SK-MEL-5 (cell line): ENCODE measurements at regions not wholly inside any gene's neighbourhood (a gene's known extent, or its start where the extent isn't known, plus 50 kb on each side); places are given as distances from the start of the nearest gene placed in this dataset.

Experiments used
- DNase-seq: peaks from one replicate; pipeline ENCODE4 v3.0.0-alpha.2; 2016; ENCODE audit warnings: low read depth, low spot score
- in situ Hi-C: cut with HindIII; loops from 2 replicates; pipeline ENCODE4 v1.10.0; 2016; ENCODE audit warnings: low sequenced_read_pairs, high pct_unique_total_duplicates, low pct_unique_long_range_greater_than_20kb

GRCh38 chr18:28657961-28658360 lies 481.0 kb upstream of the CDH2 start:
- in situ Hi-C loops = no loop called here

DNA sequence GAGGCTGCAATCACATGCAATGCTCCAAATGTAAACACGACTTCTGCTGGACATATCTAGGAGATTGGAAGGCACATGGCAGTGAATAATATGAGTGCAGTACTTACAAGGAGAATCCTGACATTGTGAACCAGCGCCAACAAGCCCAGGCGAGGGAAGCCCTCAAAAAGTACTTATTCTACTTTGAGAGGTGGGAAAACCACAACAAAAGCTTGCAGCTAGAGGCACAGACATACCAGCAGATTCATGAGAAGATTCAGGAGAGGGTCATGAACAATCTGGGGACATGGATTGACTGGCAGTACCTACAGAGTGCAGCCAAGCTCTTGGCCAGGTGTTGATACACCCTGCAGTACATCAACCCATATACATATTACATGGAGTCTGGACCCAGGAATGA lies 475.7 kb upstream of the CDH2 start:
- no peak for DNase-seq
- in situ Hi-C loops = no loop called here

More at GRCh38 chr18:28657961-28658360, 481.0 kb upstream of the CDH2 start:
- DNase-seq = no peak

GRCh38 chr18:28651298-28651697 lies 474.4 kb upstream of the CDH2 start:
- in situ Hi-C loops = no loop called here
- DNase-seq = no peak

GRCh38 chr18:28650860-28651259 lies 473.9 kb upstream of the CDH2 start:
- in situ Hi-C loops = no loop called here
- DNase-seq = no peak

DNA sequence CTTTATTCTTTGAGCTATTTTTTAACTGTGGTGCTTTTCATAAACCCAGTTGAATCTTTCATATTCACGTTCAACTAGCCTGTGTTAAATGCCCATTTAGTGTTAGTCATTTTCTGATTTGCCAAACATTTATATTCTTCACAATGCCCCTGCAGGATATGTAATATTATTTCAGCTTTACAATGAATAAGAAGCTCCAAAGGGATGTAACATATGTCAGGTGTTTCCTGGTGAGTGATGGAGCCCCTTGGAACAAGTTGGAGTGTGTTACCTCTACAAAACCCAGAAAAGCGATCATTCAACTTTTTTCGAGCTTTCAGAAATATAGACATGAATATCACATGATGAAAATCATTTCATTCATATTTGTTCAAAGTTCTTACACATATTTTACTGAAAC lies 471.0 kb upstream of the CDH2 start:
- in situ Hi-C loops = no loop called here
- DNase-seq = no peak

DNA sequence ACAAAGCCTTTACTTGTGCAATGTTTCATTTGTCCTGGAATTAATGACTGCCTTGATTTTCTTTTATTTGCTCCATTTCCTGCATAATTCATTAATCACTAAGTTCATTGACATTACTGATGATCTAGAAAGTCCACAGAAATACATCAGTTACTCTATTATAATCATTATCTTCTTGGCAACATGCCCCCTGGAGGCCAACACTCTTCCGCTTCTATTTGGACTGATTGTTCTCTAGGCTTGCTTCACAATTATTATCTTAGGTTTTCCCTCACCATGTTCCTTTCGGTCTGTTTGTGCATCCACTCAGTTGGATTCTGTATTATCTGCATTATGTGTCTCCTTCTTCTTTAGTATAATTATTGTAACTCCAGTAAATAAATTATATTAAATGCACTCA lies 461.0 kb upstream of the CDH2 start:
- in situ Hi-C loops = no loop called here
- peak; percentile 9 for DNase-seq

- in situ Hi-C loops = no loop called here
- DNase-seq = no peak
These were observed 458.6 kb upstream of the CDH2 start for GRCh38 chr18:28635530-28635929.

DNA sequence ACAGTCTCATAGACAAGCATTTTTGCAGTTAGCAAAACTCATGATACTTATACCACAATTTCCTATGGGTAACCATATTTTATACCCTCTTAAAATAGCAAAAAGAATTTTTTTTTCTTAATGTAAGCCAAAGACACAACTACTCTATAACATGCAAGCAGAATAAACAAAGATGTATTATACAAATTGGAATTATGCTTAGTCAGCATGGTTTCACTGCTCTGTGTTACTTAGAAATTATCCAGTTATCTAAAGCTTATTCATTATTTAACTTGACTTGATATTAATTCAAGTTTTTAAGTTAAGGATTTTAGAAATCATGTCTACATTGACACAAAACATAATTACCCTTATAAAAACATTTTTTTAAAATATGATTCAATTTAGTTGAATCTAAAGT lies 449.8 kb upstream of the CDH2 start:
- DNase-seq = no peak
- in situ Hi-C loops = no loop called here

GRCh38 chr18:28607991-28608390 lies 431.1 kb upstream of the CDH2 start:
- DNase-seq = no peak
- in situ Hi-C loops = no loop called here

DNA sequence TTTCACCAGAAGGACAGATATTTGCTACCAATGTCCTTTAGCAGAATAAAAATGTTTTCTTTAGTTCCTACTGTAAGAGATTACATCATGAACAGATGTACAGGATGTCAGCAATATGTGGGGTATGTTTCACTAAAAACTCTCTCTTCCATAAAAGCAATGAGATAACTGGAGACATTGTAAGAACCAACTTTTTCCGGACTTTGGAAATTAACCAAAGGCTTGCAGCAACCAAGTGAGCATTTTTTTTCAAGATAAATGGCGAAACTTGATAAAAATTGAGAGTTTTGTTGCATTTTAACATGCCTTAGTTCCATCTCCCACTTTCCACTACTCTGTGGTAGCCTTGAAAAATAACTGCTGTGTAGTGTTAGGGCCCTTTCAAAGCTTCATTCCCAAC lies 429.8 kb upstream of the CDH2 start:
- in situ Hi-C loops = no loop called here

DNA sequence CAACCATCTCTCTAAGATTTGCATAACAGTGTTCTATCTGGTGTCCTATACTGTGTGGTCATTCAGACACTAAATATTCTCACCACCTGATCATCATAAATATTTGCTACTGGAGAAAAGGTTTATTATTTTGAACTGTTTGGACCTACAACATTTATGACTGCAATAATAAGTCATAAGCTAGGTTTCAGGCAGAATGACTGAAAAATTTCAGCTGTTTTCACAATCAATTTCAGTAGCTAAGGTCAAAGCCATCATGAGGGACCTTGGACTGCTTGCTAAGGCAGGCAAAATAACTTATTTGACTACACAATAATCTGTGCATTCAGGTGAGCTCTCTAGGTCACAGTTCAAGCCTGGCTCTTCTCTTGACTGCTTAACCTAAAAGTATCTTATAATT lies 425.5 kb upstream of the CDH2 start:
- in situ Hi-C loops = no loop called here
- no peak for DNase-seq

More for the DNA sequence above, 429.8 kb upstream of the CDH2 start:
- no peak for DNase-seq

GRCh38 chr18:28594034-28594433 lies 417.1 kb upstream of the CDH2 start:
- in situ Hi-C loops = no loop called here
- peak; percentile 82 for DNase-seq

- DNase-seq = no peak
- in situ Hi-C loops = no loop called here
These were observed 412.1 kb upstream of the CDH2 start for GRCh38 chr18:28588884-28589549.

DNA sequence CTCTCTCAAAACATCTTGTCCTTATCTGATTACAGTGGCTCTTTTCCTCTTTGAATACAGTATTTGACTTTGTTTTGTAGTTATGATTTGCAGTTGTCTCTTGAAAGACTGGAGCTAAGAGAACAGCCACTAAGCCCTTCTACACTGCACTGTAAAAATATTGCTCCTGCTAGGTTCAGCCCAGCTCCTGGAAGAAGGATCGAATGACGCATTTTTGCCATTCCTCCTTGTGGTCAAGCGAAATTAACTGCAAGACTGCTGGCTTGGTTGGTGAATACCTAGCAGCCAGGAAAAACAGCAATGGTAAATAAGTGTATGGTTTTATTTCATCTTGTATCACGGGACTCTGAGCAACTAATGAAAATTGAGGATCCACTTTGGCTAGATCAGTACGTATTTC lies 407.8 kb upstream of the CDH2 start:
- in situ Hi-C loops = no loop called here
- DNase-seq = peak; percentile 3

- in situ Hi-C loops = no loop called here
- DNase-seq = no peak
These were observed 405.8 kb upstream of the CDH2 start for GRCh38 chr18:28582724-28583123.

- no peak for DNase-seq
- in situ Hi-C loops = no loop called here
These were observed 404.7 kb upstream of the CDH2 start for GRCh38 chr18:28581521-28582071.

- no peak for DNase-seq
- in situ Hi-C loops = no loop called here
These were observed 400.0 kb upstream of the CDH2 start for GRCh38 chr18:28576941-28577340.

DNA sequence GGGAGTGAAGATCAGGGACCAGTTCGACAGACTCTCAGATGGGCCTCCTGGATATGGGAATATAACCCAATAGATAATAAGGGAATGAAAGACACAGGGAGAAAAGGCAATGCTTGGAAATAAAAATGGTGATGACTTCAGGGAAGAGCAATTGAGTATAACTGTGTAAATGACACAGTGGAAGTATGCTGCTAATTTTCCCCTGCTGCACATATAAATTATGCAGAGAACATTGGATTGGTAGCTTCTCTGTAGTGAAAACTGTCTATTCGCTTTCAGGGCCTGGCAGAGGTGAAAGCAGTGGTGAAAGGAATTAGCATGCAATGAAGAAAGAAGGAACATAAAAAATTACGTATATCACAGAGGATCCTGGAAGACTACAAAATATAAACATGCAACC lies 398.2 kb upstream of the CDH2 start:
- DNase-seq = no peak
- in situ Hi-C loops = no loop called here

DNA sequence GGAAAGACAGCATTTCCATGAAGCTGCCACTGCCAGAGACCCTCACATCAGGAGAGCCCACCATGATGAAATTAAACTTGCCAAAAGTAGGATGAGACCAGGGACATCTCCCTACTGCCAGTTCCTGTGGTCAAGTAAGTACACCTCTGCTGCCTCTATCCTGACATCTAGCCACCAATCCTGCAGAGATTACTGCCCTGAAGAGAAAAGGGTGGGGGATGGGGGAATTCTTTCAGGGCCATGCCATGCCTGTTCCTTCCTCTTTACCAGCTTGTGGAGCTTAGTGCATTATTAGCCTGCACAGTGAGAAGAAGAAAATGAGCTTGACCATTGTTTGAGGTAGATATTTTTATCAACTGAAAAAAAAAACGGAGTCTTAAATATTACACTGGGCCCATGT lies 397.2 kb upstream of the CDH2 start:
- no peak for DNase-seq
- in situ Hi-C loops = no loop called here

DNA sequence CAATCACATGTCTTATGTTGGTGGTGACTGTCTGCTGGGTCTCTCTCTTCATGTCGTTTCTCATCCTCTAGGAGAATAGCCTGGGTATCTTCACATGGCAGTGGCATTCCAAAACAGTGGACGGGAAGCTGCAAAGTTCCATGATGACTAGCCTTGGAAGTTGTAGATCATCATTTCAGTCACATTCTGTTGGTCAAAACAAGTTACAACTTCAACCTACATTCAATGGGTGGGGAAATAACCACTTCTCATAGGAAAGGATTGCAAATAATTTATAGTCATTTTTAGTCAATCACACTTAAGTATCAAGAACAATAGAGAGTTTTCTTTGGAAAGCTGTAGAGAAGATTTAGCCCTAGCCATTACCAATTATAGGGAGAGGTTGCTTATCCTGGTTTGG lies 395.0 kb upstream of the CDH2 start:
- in situ Hi-C loops = no loop called here
- no peak for DNase-seq
